ENCODE measurements at regions not wholly inside any gene's neighbourhood (a gene's known extent, or its start where the extent isn't known, plus 50 kb on each side); places are given as distances from the start of the nearest gene placed in this dataset.

DNA sequence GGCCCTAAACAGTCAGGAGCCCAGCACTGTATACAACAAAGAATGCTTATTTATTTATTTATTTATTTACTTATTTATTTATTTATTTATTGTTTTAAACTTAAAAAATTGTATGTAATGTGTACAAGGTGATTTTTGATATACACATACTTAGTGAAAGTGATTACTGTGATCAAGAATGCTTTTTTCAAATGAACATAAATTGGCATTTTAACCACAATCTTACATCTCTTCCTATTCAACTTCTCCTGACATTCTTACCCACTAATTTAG lies 776.6 kb downstream of the TSN start:
- Histone ChIP-seq H3K4me2 (ENCODE audit: low read depth, low read length, poor library complexity, severe bottlenecking) (no peak overlapping the region), H3K4me1 (ENCODE audit: low read length) (no peaks in the 10 kb centered on the region), H3K27ac (ENCODE audit: low read length) (no peak overlapping the region), H3K79me2 (ENCODE audit: low read length) (no peaks in the 10 kb centered on the region), H2AFZ (ENCODE audit: low read length) (no peak overlapping the region), H3K27me3 (ENCODE audit: low read length) (no peaks in the 10 kb centered on the region), H3K36me3 (ENCODE audit: insufficient read depth, low read length) (no peaks in the 10 kb centered on the region), H4K20me1 (ENCODE audit: insufficient read depth, low read depth, low read length) (no peaks in the 10 kb centered on the region), H3K4me3 (ENCODE audit: low read length) (no peak overlapping the region), H3K9me2 (replicated peaks; ENCODE audit: insufficient read depth, low read length) (no peaks in the 10 kb centered on the region), H3K9ac (ENCODE audit: low read length) (no peak overlapping the region), H3K9me3 (ENCODE audit: low read length) (no peaks in the 10 kb centered on the region)
- no peak for DNase-seq

DNA sequence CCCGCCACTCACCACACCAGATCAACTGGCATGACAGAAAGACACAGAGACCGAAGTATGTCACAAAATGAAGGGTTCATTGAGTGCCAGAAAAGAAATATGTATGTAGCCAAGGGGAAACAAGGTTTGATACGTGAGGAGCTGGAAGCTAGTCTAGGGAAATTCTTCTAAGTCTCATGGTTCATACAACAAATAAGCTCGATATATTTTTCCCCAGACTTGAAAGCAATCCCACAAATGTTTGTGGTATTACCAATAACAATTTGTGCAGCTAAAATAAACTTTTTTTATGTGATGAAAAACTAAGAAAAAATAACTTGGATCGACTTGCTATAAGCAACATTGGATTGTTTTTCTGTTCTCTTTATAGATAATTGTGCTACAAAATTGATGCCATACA lies 777.0 kb downstream of the TSN start:
- Histone ChIP-seq H4K20me1 (ENCODE audit: insufficient read depth, low read depth, low read length) (no peaks in the 10 kb centered on the region), H3K9ac (ENCODE audit: low read length) (no peak overlapping the region), H3K9me3 (ENCODE audit: low read length) (no peaks in the 10 kb centered on the region), H3K36me3 (ENCODE audit: insufficient read depth, low read length) (no peaks in the 10 kb centered on the region), H2AFZ (ENCODE audit: low read length) (no peak overlapping the region), H3K27ac (ENCODE audit: low read length) (no peak overlapping the region), H3K9me2 (replicated peaks; ENCODE audit: insufficient read depth, low read length) (no peaks in the 10 kb centered on the region), H3K4me1 (ENCODE audit: low read length) (no peaks in the 10 kb centered on the region), H3K4me3 (ENCODE audit: low read length) (no peak overlapping the region), H3K79me2 (ENCODE audit: low read length) (no peaks in the 10 kb centered on the region), H3K4me2 (ENCODE audit: low read depth, low read length, poor library complexity, severe bottlenecking) (no peak overlapping the region), H3K27me3 (ENCODE audit: low read length) (no peaks in the 10 kb centered on the region)
- no peak for DNase-seq

DNA sequence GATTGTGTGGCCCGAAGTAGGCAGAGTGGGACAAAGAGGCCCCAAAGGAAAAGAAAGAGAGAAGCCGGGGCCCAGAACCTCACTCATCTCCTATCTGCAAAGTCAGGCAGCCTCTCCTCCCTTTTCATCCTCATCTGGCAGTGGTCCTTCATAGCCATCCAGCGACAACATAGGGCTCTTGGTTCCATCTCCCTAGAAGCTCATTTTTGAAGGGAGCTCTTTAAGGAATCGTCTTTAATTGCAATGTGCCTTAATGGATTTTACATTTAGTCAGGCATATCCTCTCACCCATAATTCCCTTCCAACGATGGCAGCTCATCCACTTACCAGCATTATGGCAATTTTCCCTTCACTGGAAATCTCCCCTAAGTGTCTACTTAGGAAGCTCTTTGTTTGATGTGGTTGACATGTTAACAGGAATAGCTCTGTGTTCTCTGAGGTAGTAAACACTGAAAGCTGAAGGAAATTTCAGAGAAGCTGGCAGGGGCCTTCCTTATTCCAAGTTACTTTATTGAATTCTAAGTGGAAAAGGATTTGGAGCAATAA lies 780.6 kb downstream of the TSN start:
- H3K4me2 ChIP-seq (ENCODE audit: low read depth, low read length, poor library complexity, severe bottlenecking), result no peak overlapping the region
- no peaks in the 10 kb centered on the region for H4K20me1 ChIP-seq (ENCODE audit: insufficient read depth, low read depth, low read length)
- H3K27ac ChIP-seq (ENCODE audit: low read length), result no peak overlapping the region
- no peaks in the 10 kb centered on the region for H3K79me2 ChIP-seq (ENCODE audit: low read length)
- no peaks in the 10 kb centered on the region for H3K36me3 ChIP-seq (ENCODE audit: insufficient read depth, low read length)
- no peaks in the 10 kb centered on the region for H3K27me3 ChIP-seq (ENCODE audit: low read length)
- no peaks in the 10 kb centered on the region for H3K4me1 ChIP-seq (ENCODE audit: low read length)
- no peak overlapping the region for H3K9ac ChIP-seq (ENCODE audit: low read length)
- no peaks in the 10 kb centered on the region for H3K9me2 ChIP-seq (replicated peaks; ENCODE audit: insufficient read depth, low read length)
- no peak overlapping the region for H3K4me3 ChIP-seq (ENCODE audit: low read length)
- DNase-seq, result no peak
- H2AFZ ChIP-seq (ENCODE audit: low read length), result no peak overlapping the region
- H3K9me3 ChIP-seq (ENCODE audit: low read length), result no peaks in the 10 kb centered on the region

DNA sequence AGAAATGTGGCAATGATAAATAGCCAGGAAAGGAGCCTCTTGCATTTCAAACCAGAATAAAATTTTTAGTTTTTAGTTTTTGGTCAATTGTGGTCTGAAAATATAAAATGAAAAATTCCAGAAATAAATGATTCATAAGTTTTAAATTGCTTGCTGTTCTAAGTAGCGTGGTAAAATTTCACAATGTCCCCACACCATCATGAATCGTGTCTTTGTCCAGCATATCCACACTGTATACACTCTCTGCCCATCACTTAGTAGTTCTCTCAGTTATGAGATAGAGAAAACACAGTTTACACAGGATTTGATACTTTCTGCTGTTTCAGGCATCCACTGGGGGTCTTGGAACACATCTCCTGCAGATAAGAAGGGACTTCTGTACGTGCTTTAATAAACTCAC lies 783.9 kb downstream of the TSN start:
- Histone ChIP-seq H3K36me3 (ENCODE audit: insufficient read depth, low read length) (no peaks in the 10 kb centered on the region), H3K79me2 (ENCODE audit: low read length) (no peaks in the 10 kb centered on the region), H2AFZ (ENCODE audit: low read length) (no peak overlapping the region), H3K4me3 (ENCODE audit: low read length) (no peak overlapping the region), H3K4me1 (ENCODE audit: low read length) (no peaks in the 10 kb centered on the region), H3K9me3 (ENCODE audit: low read length) (no peaks in the 10 kb centered on the region), H3K9me2 (replicated peaks; ENCODE audit: insufficient read depth, low read length) (no peaks in the 10 kb centered on the region), H3K4me2 (ENCODE audit: low read depth, low read length, poor library complexity, severe bottlenecking) (no peak overlapping the region), H3K27me3 (ENCODE audit: low read length) (0 out of 2 replicates have a peak, but pooled peaks cover 2% of the 10 kb centered on the region), H3K9ac (ENCODE audit: low read length) (no peak overlapping the region), H4K20me1 (ENCODE audit: insufficient read depth, low read depth, low read length) (no peaks in the 10 kb centered on the region), H3K27ac (ENCODE audit: low read length) (no peak overlapping the region)
- no peak for DNase-seq

DNA sequence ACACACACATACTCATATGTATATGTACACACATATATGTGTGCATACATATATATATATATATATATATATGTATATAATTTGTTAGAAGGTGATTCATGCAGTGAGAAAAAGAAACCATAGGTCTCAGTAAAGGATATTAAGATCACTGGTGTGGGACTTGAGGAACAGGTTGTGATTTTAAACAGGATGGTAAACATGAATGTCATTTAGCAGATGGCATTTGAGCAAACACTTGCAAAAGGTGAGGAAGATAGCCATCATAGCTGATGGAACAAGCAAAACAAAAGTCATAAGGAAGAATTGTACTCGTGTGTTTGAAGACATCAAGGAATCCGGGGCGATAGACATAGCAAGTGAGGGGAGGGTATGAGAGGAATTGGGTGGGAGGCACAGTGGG lies 784.5 kb downstream of the TSN start:
- no peaks in the 10 kb centered on the region for H3K9me3 ChIP-seq (ENCODE audit: low read length)
- no peaks in the 10 kb centered on the region for H3K79me2 ChIP-seq (ENCODE audit: low read length)
- H4K20me1 ChIP-seq (ENCODE audit: insufficient read depth, low read depth, low read length), result no peaks in the 10 kb centered on the region
- DNase-seq, result no peak
- no peak overlapping the region for H2AFZ ChIP-seq (ENCODE audit: low read length)
- no peaks in the 10 kb centered on the region for H3K4me1 ChIP-seq (ENCODE audit: low read length)
- H3K4me3 ChIP-seq (ENCODE audit: low read length), result no peak overlapping the region
- H3K9ac ChIP-seq (ENCODE audit: low read length), result no peak overlapping the region
- no peak overlapping the region for H3K4me2 ChIP-seq (ENCODE audit: low read depth, low read length, poor library complexity, severe bottlenecking)
- no peaks in the 10 kb centered on the region for H3K36me3 ChIP-seq (ENCODE audit: insufficient read depth, low read length)
- H3K27me3 ChIP-seq (ENCODE audit: low read length), result 0 out of 2 replicates have a peak, but pooled peaks cover 2% of the 10 kb centered on the region
- H3K27ac ChIP-seq (ENCODE audit: low read length), result no peak overlapping the region
- H3K9me2 ChIP-seq (replicated peaks; ENCODE audit: insufficient read depth, low read length), result no peaks in the 10 kb centered on the region

DNA sequence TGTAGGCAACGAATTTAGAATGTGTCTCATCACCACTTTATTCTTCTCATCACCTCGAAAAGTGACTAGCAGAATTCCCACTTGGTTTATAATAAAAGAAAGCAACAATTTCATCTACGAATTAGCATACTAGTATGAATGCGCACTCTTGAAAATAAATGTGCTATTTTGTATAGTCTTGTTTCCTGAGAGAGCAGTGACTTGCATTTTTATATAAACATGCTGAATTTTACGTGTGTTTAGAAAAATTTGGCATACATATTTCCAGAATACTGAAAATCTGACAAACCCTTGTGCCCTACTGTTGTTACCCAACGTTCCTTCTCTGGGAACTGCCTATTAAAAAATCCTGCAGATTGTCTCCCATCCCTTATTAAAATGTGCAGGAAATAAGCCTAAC lies 786.8 kb downstream of the TSN start:
- no peak overlapping the region for H2AFZ ChIP-seq (ENCODE audit: low read length)
- no peaks in the 10 kb centered on the region for H3K9me2 ChIP-seq (replicated peaks; ENCODE audit: insufficient read depth, low read length)
- no peak overlapping the region for H3K4me2 ChIP-seq (ENCODE audit: low read depth, low read length, poor library complexity, severe bottlenecking)
- no peak overlapping the region for H3K27ac ChIP-seq (ENCODE audit: low read length)
- no peak overlapping the region for H3K4me3 ChIP-seq (ENCODE audit: low read length)
- no peaks in the 10 kb centered on the region for H3K4me1 ChIP-seq (ENCODE audit: low read length)
- no peaks in the 10 kb centered on the region for H3K79me2 ChIP-seq (ENCODE audit: low read length)
- no peak for DNase-seq
- no peaks in the 10 kb centered on the region for H4K20me1 ChIP-seq (ENCODE audit: insufficient read depth, low read depth, low read length)
- 0 out of 2 replicates have a peak, but pooled peaks cover 2% of the 10 kb centered on the region for H3K27me3 ChIP-seq (ENCODE audit: low read length)
- no peaks in the 10 kb centered on the region for H3K36me3 ChIP-seq (ENCODE audit: insufficient read depth, low read length)
- no peaks in the 10 kb centered on the region for H3K9me3 ChIP-seq (ENCODE audit: low read length)
- H3K9ac ChIP-seq (ENCODE audit: low read length), result no peak overlapping the region

DNA sequence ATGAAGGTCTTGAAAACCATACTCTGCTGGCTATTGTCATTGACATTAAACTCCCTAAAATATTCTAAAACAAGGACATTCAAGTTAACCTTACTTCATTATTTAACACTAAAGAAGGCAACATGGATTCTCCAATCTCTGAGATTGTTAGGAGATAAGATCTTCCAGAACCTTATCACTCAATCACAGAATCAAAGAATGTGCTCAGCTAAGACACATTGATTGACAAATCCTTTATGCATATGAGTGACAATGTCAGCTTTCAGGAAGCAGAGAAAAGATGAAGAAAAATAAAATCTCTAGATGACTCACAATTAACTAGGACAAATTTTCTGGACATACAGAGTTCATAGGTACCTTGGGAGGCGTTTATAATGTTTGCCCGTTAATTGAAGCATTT lies 787.2 kb downstream of the TSN start:
- Histone ChIP-seq H3K9ac (ENCODE audit: low read length) (no peak overlapping the region), H3K4me3 (ENCODE audit: low read length) (no peak overlapping the region), H3K4me2 (ENCODE audit: low read depth, low read length, poor library complexity, severe bottlenecking) (no peak overlapping the region), H3K36me3 (ENCODE audit: insufficient read depth, low read length) (no peaks in the 10 kb centered on the region), H3K79me2 (ENCODE audit: low read length) (no peaks in the 10 kb centered on the region), H3K9me3 (ENCODE audit: low read length) (no peaks in the 10 kb centered on the region), H3K4me1 (ENCODE audit: low read length) (no peaks in the 10 kb centered on the region), H2AFZ (ENCODE audit: low read length) (no peak overlapping the region), H3K27me3 (ENCODE audit: low read length) (0 out of 2 replicates have a peak, but pooled peaks cover 2% of the 10 kb centered on the region), H3K9me2 (replicated peaks; ENCODE audit: insufficient read depth, low read length) (no peaks in the 10 kb centered on the region), H4K20me1 (ENCODE audit: insufficient read depth, low read depth, low read length) (no peaks in the 10 kb centered on the region), H3K27ac (ENCODE audit: low read length) (no peak overlapping the region)
- DNase-seq, result no peak

DNA sequence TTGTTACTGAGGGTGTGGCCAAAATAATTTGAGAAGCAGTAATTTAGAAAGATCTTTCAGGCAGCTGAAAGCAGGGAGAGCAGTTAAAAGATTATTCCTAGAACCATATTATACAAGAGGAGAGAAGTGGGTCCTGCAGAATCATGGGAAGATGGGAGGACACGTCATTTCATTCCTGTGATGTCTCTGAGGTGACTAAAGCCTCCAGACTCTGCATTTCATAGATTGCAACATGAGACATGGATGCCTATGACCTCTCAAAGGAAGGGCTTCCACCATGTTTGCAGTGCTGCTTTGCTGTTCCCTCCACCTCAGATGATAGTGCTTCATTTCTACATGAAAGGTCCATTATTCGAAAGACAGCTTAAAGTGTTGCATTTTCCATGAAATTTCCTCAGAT lies 788.4 kb downstream of the TSN start:
- H3K9ac ChIP-seq (ENCODE audit: low read length), result no peak overlapping the region
- H3K9me3 ChIP-seq (ENCODE audit: low read length), result no peaks in the 10 kb centered on the region
- H4K20me1 ChIP-seq (ENCODE audit: insufficient read depth, low read depth, low read length), result no peaks in the 10 kb centered on the region
- H3K4me1 ChIP-seq (ENCODE audit: low read length), result no peaks in the 10 kb centered on the region
- H3K27ac ChIP-seq (ENCODE audit: low read length), result no peak overlapping the region
- no peaks in the 10 kb centered on the region for H3K36me3 ChIP-seq (ENCODE audit: insufficient read depth, low read length)
- 0 out of 2 replicates have a peak, but pooled peaks cover 2% of the 10 kb centered on the region for H3K27me3 ChIP-seq (ENCODE audit: low read length)
- H3K9me2 ChIP-seq (replicated peaks; ENCODE audit: insufficient read depth, low read length), result no peaks in the 10 kb centered on the region
- no peak overlapping the region for H3K4me2 ChIP-seq (ENCODE audit: low read depth, low read length, poor library complexity, severe bottlenecking)
- DNase-seq, result no peak
- H3K79me2 ChIP-seq (ENCODE audit: low read length), result no peaks in the 10 kb centered on the region
- H3K4me3 ChIP-seq (ENCODE audit: low read length), result no peak overlapping the region
- H2AFZ ChIP-seq (ENCODE audit: low read length), result no peak overlapping the region

DNA sequence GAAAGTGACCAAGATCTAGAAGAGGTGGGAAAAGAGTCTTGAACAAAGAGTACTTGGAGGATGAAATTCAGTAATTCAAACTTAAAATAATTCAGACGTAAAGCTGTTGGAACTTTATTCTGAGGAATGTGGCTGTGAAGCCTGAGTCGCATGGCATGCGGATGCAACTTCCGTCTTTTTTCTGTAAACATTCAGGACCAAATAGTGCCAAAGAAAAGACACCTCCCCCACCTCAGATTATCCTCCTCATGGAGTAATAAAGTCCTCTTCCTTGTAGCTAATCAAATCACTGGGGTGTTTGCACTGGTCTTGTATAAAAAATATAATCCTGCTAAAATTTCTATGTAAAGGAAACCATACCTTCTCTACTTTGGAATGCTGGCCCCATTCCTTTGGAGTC lies 790.4 kb downstream of the TSN start:
- Histone ChIP-seq H2AFZ (ENCODE audit: low read length) (no peak overlapping the region), H3K9ac (ENCODE audit: low read length) (no peak overlapping the region), H3K4me3 (ENCODE audit: low read length) (no peak overlapping the region), H3K4me1 (ENCODE audit: low read length) (no peaks in the 10 kb centered on the region), H3K9me3 (ENCODE audit: low read length) (no peaks in the 10 kb centered on the region), H3K27ac (ENCODE audit: low read length) (no peak overlapping the region), H3K4me2 (ENCODE audit: low read depth, low read length, poor library complexity, severe bottlenecking) (no peak overlapping the region), H3K27me3 (ENCODE audit: low read length) (0 out of 2 replicates have a peak, but pooled peaks cover 2% of the 10 kb centered on the region), H3K36me3 (ENCODE audit: insufficient read depth, low read length) (no peaks in the 10 kb centered on the region), H3K79me2 (ENCODE audit: low read length) (no peaks in the 10 kb centered on the region), H4K20me1 (ENCODE audit: insufficient read depth, low read depth, low read length) (no peaks in the 10 kb centered on the region), H3K9me2 (replicated peaks; ENCODE audit: insufficient read depth, low read length) (no peaks in the 10 kb centered on the region)
- DNase-seq, result no peak
